K562 (cell line): ENCODE measurements at regions not wholly inside any gene's neighbourhood (a gene's known extent, or its start where the extent isn't known, plus 50 kb on each side); places are given as distances from the start of the nearest gene placed in this dataset.

Experiments used
- ARHGAP35 ChIP-seq: fragments of 450-650 bp; IDR thresholded peaks from 2 replicates; pipeline ENCODE4 v1.6.1; 2018; ENCODE audit not compliant: partially characterized antibody
- CREB1 ChIP-seq, 2 experiments: sonication (generic) in 1 of 2; formaldehyde crosslinking in 1 of 2; IDR thresholded peaks; 2 replicates each; pipeline versions ENCODE4 v1.6.1 to v1.8.0; 2012 to 2022; ENCODE audit warnings: inconsistent platforms in 1 of 2, mild to moderate bottlenecking in 1 of 2, missing genetic modification reagents in 1 of 2, moderate library complexity in 1 of 2
- EGR1 ChIP-seq: fragments of 450-650 bp; conservative IDR thresholded peaks from 2 replicates; pipeline ENCODE4 v1.6.1; 2017; ENCODE audit warnings: mild to moderate bottlenecking
- ERF ChIP-seq: fragments of 450-650 bp; formaldehyde crosslinking; IDR thresholded peaks from 2 replicates; pipeline ENCODE4 v1.4.0; 2020; ENCODE audit warnings: mild to moderate bottlenecking, mixed read lengths
- JUN ChIP-seq, 2 experiments: sonication (generic) in 1 of 2; formaldehyde crosslinking in 1 of 2; IDR thresholded peaks; 2 replicates each; pipeline versions ENCODE4 v1.6.1 to v1.8.0; 2012 to 2022; ENCODE audit warnings: borderline replicate concordance in 2 of 2, mild to moderate bottlenecking in 2 of 2, improper control_type of control experiment in 1 of 2, low read depth in 1 of 2, low read length in 1 of 2, missing genetic modification reagents in 1 of 2
- KDM1A ChIP-seq, 2 experiments: fragments of 450-650 bp; IDR thresholded peaks; 2 replicates each; pipeline ENCODE4 v1.6.1; 2016; ENCODE audit warnings: mild to moderate bottlenecking in 2 of 2
- NR0B1 ChIP-seq: fragments of 450-650 bp; IDR thresholded peaks from one replicate; pipeline ENCODE4 v1.6.1; 2018; ENCODE audit warnings: mild to moderate bottlenecking, moderate library complexity; ENCODE audit not compliant: partially characterized antibody
- PCBP1 ChIP-seq: fragments of 200-400 bp; formaldehyde crosslinking; IDR thresholded peaks from 2 replicates; pipeline ENCODE4 v1.6.1; 2018; ENCODE audit warnings: mild to moderate bottlenecking, low read depth, low read length; ENCODE audit not compliant: poor library complexity, severe bottlenecking
- PCBP2 ChIP-seq: fragments of 200-400 bp; formaldehyde crosslinking; IDR thresholded peaks from 2 replicates; pipeline ENCODE4 v1.6.1; 2018; ENCODE audit warnings: low read length, low read depth, mild to moderate bottlenecking, moderate library complexity; ENCODE audit not compliant: poor library complexity, severe bottlenecking
- POLR2A ChIP-seq: fragments of 450-650 bp; conservative IDR thresholded peaks from 2 replicates; pipeline ENCODE4 v1.6.1; 2016
- SAFB2 ChIP-seq: fragments of 200-400 bp; formaldehyde crosslinking; IDR thresholded peaks from 2 replicates; pipeline ENCODE4 v1.6.1; 2018; ENCODE audit warnings: borderline replicate concordance, low read length, low read depth, moderate library complexity; ENCODE audit not compliant: severe bottlenecking
- TEAD1 ChIP-seq, 2 experiments: fragments of 450-650 bp in 1 of 2; sonication (generic) in 1 of 2; formaldehyde crosslinking; IDR thresholded peaks; 2 replicates each; pipeline versions ENCODE4 v1.4.0 to v1.8.0; 2020 to 2022; ENCODE audit warnings: mild to moderate bottlenecking in 2 of 2, missing genetic modification reagents in 1 of 2
- TEAD4 ChIP-seq, 2 experiments: sonication (generic) in 1 of 2; formaldehyde crosslinking in 1 of 2; IDR thresholded peaks; 2 replicates each; pipeline versions ENCODE4 v1.6.1 to v1.8.0; 2012 to 2022; ENCODE audit warnings: borderline replicate concordance in 1 of 2, inconsistent platforms in 1 of 2, low read length in 1 of 2, mild to moderate bottlenecking in 1 of 2, missing genetic modification reagents in 1 of 2
- XRCC4 ChIP-seq: IDR thresholded peaks from one replicate; pipeline ENCODE4 v1.6.1; 2011; ENCODE audit not compliant: insufficient read depth, insufficient read length; ENCODE audit errors: extremely low read depth
- ZBTB7A ChIP-seq: IDR thresholded peaks from 2 replicates; pipeline ENCODE4 v1.6.1; 2011; ENCODE audit warnings: low read depth, mild to moderate bottlenecking, low read length, moderate library complexity, borderline replicate concordance; ENCODE audit not compliant: control insufficient read depth
- ZNF589 ChIP-seq: fragments of 200-800 bp; sonication (Bioruptor generic); IDR thresholded peaks from 2 replicates; pipeline ENCODE4 v1.6.1; 2016; ENCODE audit warnings: low read depth, missing genetic modification characterization, missing compliant biosample characterization
- ZNF699 ChIP-seq: fragments of 250-450 bp; sonication (Bioruptor Pico); IDR thresholded peaks from 2 replicates; pipeline ENCODE4 v1.8.0; 2021; ENCODE audit warnings: mild to moderate bottlenecking, moderate library complexity; ENCODE audit not compliant: insufficient replicate concordance
- TF ChIP-seq, protein P1 (sequence below): sonication (generic); formaldehyde crosslinking; IDR thresholded peaks from 2 replicates; pipeline ENCODE4 v1.8.1; 2023; ENCODE audit warnings: mild to moderate bottlenecking, missing genetic modification reagents
- TF ChIP-seq, protein P2 (sequence below): IDR thresholded peaks from 2 replicates; pipeline ENCODE4 v1.6.1; 2011; ENCODE audit warnings: borderline replicate concordance, low read depth, mild to moderate bottlenecking, moderate library complexity, low read length; ENCODE audit not compliant: insufficient read depth, poor library complexity, severe bottlenecking
- TF ChIP-seq, protein P3 (sequence below): sonication (generic); formaldehyde crosslinking; IDR thresholded peaks from 2 replicates; pipeline ENCODE4 v1.8.0; 2022; ENCODE audit warnings: missing genetic modification reagents, mild to moderate bottlenecking, moderate library complexity, borderline replicate concordance

DNA sequence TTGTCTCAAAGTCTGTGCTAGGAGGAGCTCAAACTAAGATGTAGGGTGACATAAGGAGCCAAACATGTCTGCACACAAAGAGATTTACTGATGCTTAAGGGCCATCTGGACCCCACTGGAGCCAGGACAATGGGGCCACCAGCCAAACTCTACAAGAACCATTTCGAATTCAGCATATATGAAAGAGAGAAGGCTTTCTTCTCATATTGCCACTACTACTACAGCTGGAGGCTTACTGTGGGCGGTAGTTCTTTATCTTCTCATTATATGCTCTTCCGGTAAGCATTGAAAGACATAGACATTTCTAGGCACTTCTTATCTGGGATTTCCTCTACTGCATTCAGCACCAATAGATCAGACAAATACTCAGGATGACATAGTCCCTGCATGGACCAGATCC lies 404.4 kb upstream of the PROK2 start (continued):
- TF ChIP-seq, protein P1, sequence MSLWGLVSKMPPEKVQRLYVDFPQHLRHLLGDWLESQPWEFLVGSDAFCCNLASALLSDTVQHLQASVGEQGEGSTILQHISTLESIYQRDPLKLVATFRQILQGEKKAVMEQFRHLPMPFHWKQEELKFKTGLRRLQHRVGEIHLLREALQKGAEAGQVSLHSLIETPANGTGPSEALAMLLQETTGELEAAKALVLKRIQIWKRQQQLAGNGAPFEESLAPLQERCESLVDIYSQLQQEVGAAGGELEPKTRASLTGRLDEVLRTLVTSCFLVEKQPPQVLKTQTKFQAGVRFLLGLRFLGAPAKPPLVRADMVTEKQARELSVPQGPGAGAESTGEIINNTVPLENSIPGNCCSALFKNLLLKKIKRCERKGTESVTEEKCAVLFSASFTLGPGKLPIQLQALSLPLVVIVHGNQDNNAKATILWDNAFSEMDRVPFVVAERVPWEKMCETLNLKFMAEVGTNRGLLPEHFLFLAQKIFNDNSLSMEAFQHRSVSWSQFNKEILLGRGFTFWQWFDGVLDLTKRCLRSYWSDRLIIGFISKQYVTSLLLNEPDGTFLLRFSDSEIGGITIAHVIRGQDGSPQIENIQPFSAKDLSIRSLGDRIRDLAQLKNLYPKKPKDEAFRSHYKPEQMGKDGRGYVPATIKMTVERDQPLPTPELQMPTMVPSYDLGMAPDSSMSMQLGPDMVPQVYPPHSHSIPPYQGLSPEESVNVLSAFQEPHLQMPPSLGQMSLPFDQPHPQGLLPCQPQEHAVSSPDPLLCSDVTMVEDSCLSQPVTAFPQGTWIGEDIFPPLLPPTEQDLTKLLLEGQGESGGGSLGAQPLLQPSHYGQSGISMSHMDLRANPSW = no peak
- TF ChIP-seq EGR1 = peak; percentile 71
- no peak for TF ChIP-seq SAFB2
- TF ChIP-seq PCBP1 = no peak
- TF ChIP-seq PCBP2 = no peak
- TF ChIP-seq ARHGAP35 = no peak
- TF ChIP-seq ZNF589 = 0 out of 2 replicates have a peak, but pooled peaks have one; percentile 49
- TF ChIP-seq JUN (IDR thresholded peaks at IDR 0.05; ENCODE audit: borderline replicate concordance, low read depth, low read length) = no peak
- TF ChIP-seq JUN (CRISPR knock-in tag; IDR thresholded peaks at IDR 0.05; ENCODE audit: borderline replicate concordance) = no peak
- no peak for TF ChIP-seq ERF (CRISPR knock-in tag)
- TF ChIP-seq ZBTB7A = no peak
- no peak for TF ChIP-seq NR0B1
- TF ChIP-seq CREB1 (IDR thresholded peaks at IDR 0.05) = no peak
- TF ChIP-seq CREB1 (CRISPR knock-in tag; IDR thresholded peaks at IDR 0.05) = no peak
- no peak for TF ChIP-seq ZNF699
- TF ChIP-seq, protein P2, sequence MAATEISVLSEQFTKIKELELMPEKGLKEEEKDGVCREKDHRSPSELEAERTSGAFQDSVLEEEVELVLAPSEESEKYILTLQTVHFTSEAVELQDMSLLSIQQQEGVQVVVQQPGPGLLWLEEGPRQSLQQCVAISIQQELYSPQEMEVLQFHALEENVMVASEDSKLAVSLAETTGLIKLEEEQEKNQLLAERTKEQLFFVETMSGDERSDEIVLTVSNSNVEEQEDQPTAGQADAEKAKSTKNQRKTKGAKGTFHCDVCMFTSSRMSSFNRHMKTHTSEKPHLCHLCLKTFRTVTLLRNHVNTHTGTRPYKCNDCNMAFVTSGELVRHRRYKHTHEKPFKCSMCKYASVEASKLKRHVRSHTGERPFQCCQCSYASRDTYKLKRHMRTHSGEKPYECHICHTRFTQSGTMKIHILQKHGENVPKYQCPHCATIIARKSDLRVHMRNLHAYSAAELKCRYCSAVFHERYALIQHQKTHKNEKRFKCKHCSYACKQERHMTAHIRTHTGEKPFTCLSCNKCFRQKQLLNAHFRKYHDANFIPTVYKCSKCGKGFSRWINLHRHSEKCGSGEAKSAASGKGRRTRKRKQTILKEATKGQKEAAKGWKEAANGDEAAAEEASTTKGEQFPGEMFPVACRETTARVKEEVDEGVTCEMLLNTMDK = no peak
- no peak for TF ChIP-seq POLR2A
- TF ChIP-seq TEAD1 (CRISPR knock-in tag; IDR thresholded peaks at IDR 0.05) = no peak
- no peak for TF ChIP-seq XRCC4
- peak; percentile 47 for TF ChIP-seq TEAD4 (IDR thresholded peaks at IDR 0.05; ENCODE audit: low read length)
- TF ChIP-seq TEAD4 (CRISPR knock-in tag; IDR thresholded peaks at IDR 0.05; ENCODE audit: borderline replicate concordance) = no peak
- no peak for TF ChIP-seq KDM1A (IDR thresholded peaks at IDR 0.05)
- TF ChIP-seq, protein P3, sequence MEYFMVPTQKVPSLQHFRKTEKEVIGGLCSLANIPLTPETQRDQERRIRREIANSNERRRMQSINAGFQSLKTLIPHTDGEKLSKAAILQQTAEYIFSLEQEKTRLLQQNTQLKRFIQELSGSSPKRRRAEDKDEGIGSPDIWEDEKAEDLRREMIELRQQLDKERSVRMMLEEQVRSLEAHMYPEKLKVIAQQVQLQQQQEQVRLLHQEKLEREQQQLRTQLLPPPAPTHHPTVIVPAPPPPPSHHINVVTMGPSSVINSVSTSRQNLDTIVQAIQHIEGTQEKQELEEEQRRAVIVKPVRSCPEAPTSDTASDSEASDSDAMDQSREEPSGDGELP (CRISPR knock-in tag) = peak; percentile 14; the same call in 1 of the 2 replicates
